H1 (cell line): ENCODE measurements at regions not wholly inside any gene's neighbourhood (a gene's known extent, or its start where the extent isn't known, plus 50 kb on each side); places are given as distances from the start of the nearest gene placed in this dataset.

Experiments
- CTCF ChIA-PET: fragments of 300-600 bp; sonication (Branson Sonifier 250); formaldehyde crosslinking; loops from one replicate; lab custom pipeline; 2021; ENCODE audit not compliant: partially characterized antibody; lab: Charles Lee
- POLR2A ChIA-PET: fragments of 300-600 bp; sonication (Branson Sonifier 250); formaldehyde crosslinking; loops from one replicate; lab custom pipeline; 2021; ENCODE audit warnings: inconsistent platforms; ENCODE audit not compliant: partially characterized antibody; lab: Charles Lee
- DNase-seq, 2 experiments: peaks; one replicate each; pipeline versions ENCODE4 v3.0.0 to v3.0.0-alpha.2; 2010 to 2022; ENCODE audit warnings: low spot score in 2 of 2, low read depth in 1 of 2, mixed read lengths in 1 of 2
- FAIRE-seq: peaks from 2 replicates; lab custom pipeline; 2011; peaks lifted over from hg19 to GRCh38; lab: Jason Lieb, UNC
- H2AFZ ChIP-seq: 2 replicates; pipeline ENCODE4 v1.8.1; 2012; ENCODE audit warnings: low read length, inconsistent platforms
- H2AK5ac ChIP-seq: 2 replicates; pipeline ENCODE4 v1.6.1; 2013; ENCODE audit warnings: low read depth, low read length
- H2BK120ac ChIP-seq: replicated peaks from 2 replicates; pipeline ENCODE3; 2013; ENCODE audit warnings: low read depth, low read length, inconsistent platforms
- H2BK12ac ChIP-seq: 2 replicates; pipeline ENCODE4 v1.6.1; 2013; ENCODE audit warnings: low read depth, low read length
- H2BK15ac ChIP-seq: 2 replicates; pipeline ENCODE4 v1.6.1; 2013; ENCODE audit warnings: low read length
- H2BK20ac ChIP-seq: 2 replicates; pipeline ENCODE4 v1.6.1; 2013; ENCODE audit warnings: low read length
- H2BK5ac ChIP-seq: 2 replicates; pipeline ENCODE4 v1.6.1; 2013; ENCODE audit warnings: low read depth, low read length
- H3K14ac ChIP-seq: 2 replicates; pipeline ENCODE4 v1.6.1; 2013; ENCODE audit warnings: inconsistent platforms; ENCODE audit not compliant: insufficient read length
- H3K18ac ChIP-seq: 2 replicates; pipeline ENCODE4 v1.6.1; 2013; ENCODE audit warnings: low read length; ENCODE audit errors: extremely low read depth
- H3K23ac ChIP-seq: 2 replicates; pipeline ENCODE4 v1.6.1; 2013; ENCODE audit warnings: inconsistent platforms; ENCODE audit not compliant: insufficient read length
- H3K23me2 ChIP-seq: 2 replicates; pipeline ENCODE4 v1.6.1; 2013; ENCODE audit warnings: low read depth, low read length
- H3K27ac ChIP-seq: 2 replicates; pipeline ENCODE4 v1.6.1; 2011; ENCODE audit warnings: low read depth, low read length, inconsistent platforms
- H3K27me3 ChIP-seq, 4 experiments: replicated peaks in 1 of 4; 1 replicate in 1 of 4; 2 replicates in 3 of 4; pipeline versions ENCODE4 v1.6.1 to v1.8.1; 2011 to 2013; ENCODE audit warnings: low read length in 3 of 4, mild to moderate bottlenecking in 3 of 4, inconsistent platforms in 2 of 4, mixed read lengths in 2 of 4, moderate library complexity in 1 of 4; ENCODE audit not compliant: control insufficient read depth in 3 of 4, insufficient read depth in 3 of 4; ENCODE audit errors: extremely low read depth in 1 of 4
- H3K36me3 ChIP-seq, 4 experiments: 2 replicates each; pipeline versions ENCODE4 v1.6.1 to v1.8.1; 2011 to 2013; ENCODE audit warnings: mild to moderate bottlenecking in 4 of 4, low read length in 3 of 4, moderate library complexity in 2 of 4, control low read depth in 1 of 4, inconsistent platforms in 1 of 4; ENCODE audit not compliant: insufficient read depth in 4 of 4, control insufficient read depth in 2 of 4
- H3K4ac ChIP-seq: replicated peaks from 2 replicates; pipeline ENCODE3; 2013; ENCODE audit warnings: low read length, low read depth, mixed read lengths, inconsistent platforms; ENCODE audit not compliant: insufficient read length
- H3K4me1 ChIP-seq, 4 experiments: replicated peaks in 1 of 4; 1 replicate in 1 of 4; 2 replicates in 3 of 4; pipeline versions ENCODE4 v1.6.1 to v1.8.1; 2011 to 2013; ENCODE audit warnings: low read length in 3 of 4, inconsistent platforms in 2 of 4, mixed read lengths in 1 of 4; ENCODE audit not compliant: insufficient read depth in 4 of 4, control insufficient read depth in 3 of 4
- H3K4me2 ChIP-seq, 2 experiments: 2 replicates each; pipeline versions ENCODE4 v1.6.1 to v1.8.1; 2011 to 2013; ENCODE audit warnings: low read depth in 2 of 2, low read length in 2 of 2, control low read depth in 1 of 2, inconsistent platforms in 1 of 2, mild to moderate bottlenecking in 1 of 2; ENCODE audit not compliant: insufficient read depth in 1 of 2
- H3K4me3 ChIP-seq, 4 experiments: fragments of 200-600, 300-600 bp in 1 of 4; sonication (generic), shearing (Covaris generic), sonication (Bioruptor Twin) in 1 of 4; 2 replicates each; pipeline versions ENCODE4 v1.5.1 to v1.8.1; 2011 to 2016; ENCODE audit warnings: low read length in 4 of 4, low read depth in 3 of 4, control low read depth in 2 of 4, inconsistent platforms in 2 of 4, mild to moderate bottlenecking in 2 of 4, mixed read lengths in 1 of 4, moderate library complexity in 1 of 4; ENCODE audit not compliant: insufficient read depth in 2 of 4; ENCODE audit errors: extremely low read depth in 1 of 4
- H3K56ac ChIP-seq: replicated peaks from 2 replicates; pipeline ENCODE3; 2013; ENCODE audit warnings: low read depth, mild to moderate bottlenecking, mixed read lengths, low read length, inconsistent platforms; ENCODE audit not compliant: insufficient read length
- H3K79me1 ChIP-seq: 2 replicates; pipeline ENCODE4 v1.6.1; 2013; ENCODE audit warnings: low read depth, low read length, control low read depth
- H3K79me2 ChIP-seq, 2 experiments: 2 replicates each; pipeline versions ENCODE4 v1.6.1 to v1.8.1; 2012 to 2013; ENCODE audit warnings: low read length in 2 of 2, mild to moderate bottlenecking in 2 of 2, inconsistent platforms in 1 of 2; ENCODE audit not compliant: insufficient read depth in 2 of 2, control insufficient read depth in 1 of 2
- H3K9ac ChIP-seq, 4 experiments: replicated peaks in 1 of 4; 1 replicate in 1 of 4; 2 replicates in 3 of 4; pipeline versions ENCODE4 v1.6.1 to v1.8.1; 2011 to 2013; ENCODE audit warnings: low read depth in 3 of 4, low read length in 3 of 4, control low read depth in 2 of 4, mild to moderate bottlenecking in 2 of 4, moderate library complexity in 2 of 4, inconsistent platforms in 1 of 4; ENCODE audit errors: extremely low read depth in 1 of 4
- H3K9me3 ChIP-seq, 2 experiments: 2 replicates each; pipeline versions ENCODE4 v1.6.1 to v1.8.1; 2012 to 2013; ENCODE audit warnings: mild to moderate bottlenecking in 2 of 2, moderate library complexity in 2 of 2, control low read depth in 1 of 2, inconsistent platforms in 1 of 2, low read depth in 1 of 2, low read length in 1 of 2, mixed read lengths in 1 of 2; ENCODE audit not compliant: insufficient read depth in 2 of 2
- H4K20me1 ChIP-seq, 2 experiments: replicated peaks in 1 of 2; 2 replicates each; pipeline versions ENCODE3 to v1.8.1; 2011 to 2013; ENCODE audit warnings: inconsistent platforms in 2 of 2, low read length in 2 of 2, mild to moderate bottlenecking in 1 of 2; ENCODE audit not compliant: insufficient read depth in 2 of 2, control insufficient read depth in 1 of 2
- H4K5ac ChIP-seq: 2 replicates; pipeline ENCODE4 v1.6.1; 2013; ENCODE audit warnings: low read length, low read depth, mixed read lengths, inconsistent platforms; ENCODE audit not compliant: insufficient read length
- H4K8ac ChIP-seq: 2 replicates; pipeline ENCODE4 v1.8.0; 2013; ENCODE audit warnings: mild to moderate bottlenecking, moderate library complexity, low read length, inconsistent platforms; ENCODE audit not compliant: insufficient read depth; ENCODE audit errors: extremely low read depth
- H4K91ac ChIP-seq: replicated peaks from 2 replicates; pipeline ENCODE3; 2013; ENCODE audit warnings: low read length, mixed read lengths, inconsistent platforms; ENCODE audit not compliant: insufficient read length
- CEBPB ChIP-seq: IDR thresholded peaks from 2 replicates; pipeline ENCODE4 v1.6.1; 2012; ENCODE audit warnings: low read depth, low read length
- CREB1 ChIP-seq: IDR thresholded peaks from 2 replicates; pipeline ENCODE4 v1.6.1; 2012; ENCODE audit warnings: inconsistent platforms
- HDAC2 ChIP-seq, 2 experiments: fragments of 300-600 bp in 1 of 2; sonication (generic) in 1 of 2; IDR thresholded peaks; 2 replicates each; pipeline ENCODE4 v1.6.1; 2011 to 2012; ENCODE audit warnings: low read depth in 2 of 2, low read length in 2 of 2, mild to moderate bottlenecking in 2 of 2, moderate library complexity in 2 of 2, borderline replicate concordance in 1 of 2, inconsistent platforms in 1 of 2
- HDAC6 ChIP-seq: IDR thresholded peaks from one replicate; pipeline ENCODE4 v1.7.1; 2012; ENCODE audit warnings: low read depth, mild to moderate bottlenecking, inconsistent platforms, low read length, moderate library complexity
- NANOG ChIP-seq: IDR thresholded peaks from 2 replicates; pipeline ENCODE4 v1.6.1; 2011; ENCODE audit warnings: low read length, low read depth, mild to moderate bottlenecking, inconsistent platforms; ENCODE audit not compliant: insufficient read depth, poor library complexity, severe bottlenecking
- SAP30 ChIP-seq: fragments of 300-600 bp; sonication (generic); IDR thresholded peaks from 2 replicates; pipeline ENCODE4 v1.7.1; 2012; ENCODE audit warnings: low read length, moderate library complexity, mild to moderate bottlenecking, inconsistent platforms; ENCODE audit not compliant: insufficient read depth, insufficient replicate concordance
- SIN3A ChIP-seq, 2 experiments: IDR thresholded peaks in 1 of 2; conservative IDR thresholded peaks in 1 of 2; 2 replicates each; pipeline ENCODE4 v1.6.1; 2011 to 2012; ENCODE audit warnings: low read length in 2 of 2, improper control_type of control experiment in 1 of 2, low read depth in 1 of 2, mild to moderate bottlenecking in 1 of 2
- WGBS, 2 experiments: shearing (Covaris generic) in 1 of 2; methylation state at CpG; one replicate each; pipeline versions ENCODE4 v1.1.6 to v1.1.7; 2013 to 2015; ENCODE audit warnings: low lambda C conversion rate in 2 of 2, mixed read lengths in 2 of 2, inconsistent platforms in 1 of 2, low coverage in 1 of 2, missing lambda C conversion rate in 1 of 2; ENCODE audit not compliant: insufficient replicate concordance in 2 of 2, insufficient coverage in 1 of 2, insufficient read length in 1 of 2; ENCODE audit errors: extremely low coverage in 1 of 2, missing lambda C conversion rate in 1 of 2; 5-methylcytosine and 5-hydroxymethylcytosine counted together
- TF ChIP-seq, protein P1 (sequence below): IDR thresholded peaks from 2 replicates; pipeline ENCODE4 v1.6.1; 2012; ENCODE audit warnings: low read length, inconsistent platforms

DNA sequence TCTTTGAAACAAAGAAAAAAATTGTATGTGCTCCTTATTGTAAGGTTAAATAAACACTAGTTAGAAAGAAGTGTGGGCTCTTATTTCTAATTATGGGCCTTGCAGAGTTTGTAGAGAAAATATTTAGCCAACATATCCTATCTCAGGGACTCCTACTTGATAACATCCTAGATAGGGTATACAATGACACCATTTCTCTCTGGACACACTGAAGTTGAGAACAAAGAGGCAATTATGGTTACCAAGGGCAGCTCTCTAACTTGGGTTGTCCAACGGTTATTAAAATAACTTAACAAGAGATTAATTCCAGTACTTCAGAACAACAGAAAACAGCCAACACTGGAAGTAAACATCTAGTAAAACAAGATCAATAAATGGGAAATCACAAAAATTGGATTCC, 69.0 kb upstream of the ZC3H11B start:
- no peak overlapping the region for H3K4ac ChIP-seq
- H2AFZ ChIP-seq: no peak overlapping the region
- no peak overlapping the region for H2BK20ac ChIP-seq
- H2BK120ac ChIP-seq: no peak overlapping the region
- no peak overlapping the region for H3K23ac ChIP-seq
- H3K27ac ChIP-seq: no peak overlapping the region
- no peak for TF ChIP-seq CEBPB
- TF ChIP-seq HDAC6: no peak
- TF ChIP-seq, protein P1, sequence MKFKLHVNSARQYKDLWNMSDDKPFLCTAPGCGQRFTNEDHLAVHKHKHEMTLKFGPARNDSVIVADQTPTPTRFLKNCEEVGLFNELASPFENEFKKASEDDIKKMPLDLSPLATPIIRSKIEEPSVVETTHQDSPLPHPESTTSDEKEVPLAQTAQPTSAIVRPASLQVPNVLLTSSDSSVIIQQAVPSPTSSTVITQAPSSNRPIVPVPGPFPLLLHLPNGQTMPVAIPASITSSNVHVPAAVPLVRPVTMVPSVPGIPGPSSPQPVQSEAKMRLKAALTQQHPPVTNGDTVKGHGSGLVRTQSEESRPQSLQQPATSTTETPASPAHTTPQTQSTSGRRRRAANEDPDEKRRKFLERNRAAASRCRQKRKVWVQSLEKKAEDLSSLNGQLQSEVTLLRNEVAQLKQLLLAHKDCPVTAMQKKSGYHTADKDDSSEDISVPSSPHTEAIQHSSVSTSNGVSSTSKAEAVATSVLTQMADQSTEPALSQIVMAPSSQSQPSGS: no peak
- no peak for TF ChIP-seq SAP30
- no peak for TF ChIP-seq HDAC2 (IDR thresholded peaks at IDR 0.05; ENCODE audit: borderline replicate concordance in 1 of 2, low read depth in 2 of 2, low read length in 2 of 2)
- TF ChIP-seq CREB1: no peak
- no peak for TF ChIP-seq NANOG
- no peak for TF ChIP-seq SIN3A (conservative IDR thresholded peaks at IDR 0.05 in 1 of 2, IDR thresholded peaks at IDR 0.05 in 1 of 2; ENCODE audit: low read depth in 1 of 2, low read length in 2 of 2)
- H2AK5ac ChIP-seq: no peak overlapping the region
- H3K27me3 ChIP-seq: peaks cover 0 to 1% (median 0%) of the 10 kb centered on the region in 4 experiments; a peak in 1 of 7 replicates
- H2BK12ac ChIP-seq: no peak overlapping the region
- H3K9me3 ChIP-seq: no peaks in the 10 kb centered on the region
- H3K56ac ChIP-seq: no peak overlapping the region
- H3K23me2 ChIP-seq: no peaks in the 10 kb centered on the region
- no peaks in the 10 kb centered on the region for H4K20me1 ChIP-seq
- no peak overlapping the region for H4K8ac ChIP-seq
- H4K91ac ChIP-seq: no peak overlapping the region
- ChIA-PET CTCF (no interaction called here), POLR2A (no interaction called here)
- H3K4me3 ChIP-seq: no peak overlapping the region
- H2BK15ac ChIP-seq: no peak overlapping the region
- H3K4me2 ChIP-seq: no peak overlapping the region
- no peaks in the 10 kb centered on the region for H3K36me3 ChIP-seq
- FAIRE-seq (no peak), DNase-seq (no peak)
- no peak overlapping the region for H4K5ac ChIP-seq
- no peak overlapping the region for H3K9ac ChIP-seq
- 85% methylated on average over 1 of the region's 1 CpG; no CpG with 5 or more reads in 1 of the 2 experiments for WGBS, 2 experiments
- no peak overlapping the region for H2BK5ac ChIP-seq
- H3K79me2 ChIP-seq: no peaks in the 10 kb centered on the region
- H3K18ac ChIP-seq: no peak overlapping the region
- no peaks in the 10 kb centered on the region for H3K4me1 ChIP-seq
- H3K79me1 ChIP-seq: no peaks in the 10 kb centered on the region
- no peak overlapping the region for H3K14ac ChIP-seq
